D721Med (cell line): ENCODE measurements at regions not wholly inside any gene's neighbourhood (a gene's known extent, or its start where the extent isn't known, plus 50 kb on each side); places are given as distances from the start of the nearest gene placed in this dataset.

ENCODE experiments used
- DNase-seq: peaks from one replicate; pipeline ENCODE4 v3.0.0; 2011; ENCODE audit warnings: low spot score; ENCODE audit not compliant: insufficient read length
- FAIRE-seq: peaks from 2 replicates; lab custom pipeline; 2011; peaks lifted over from hg19 to GRCh38; lab: Jason Lieb, UNC
- CTCF ChIP-seq: IDR thresholded peaks from 2 replicates; pipeline ENCODE4 v1.5.1; 2012; ENCODE audit warnings: mild to moderate bottlenecking, control low read depth; ENCODE audit not compliant: insufficient read depth; ENCODE audit errors: missing control alignments

- FAIRE-seq: no peak
- TF ChIP-seq CTCF: no peak
- DNase-seq: no peak
These were observed 75.8 kb upstream of the TNIP3 start for GRCh38 chr4:121239951-121240350.

- no peak for FAIRE-seq
- TF ChIP-seq CTCF: no peak
- no peak for DNase-seq
These were observed 74.3 kb upstream of the TNIP3 start for GRCh38 chr4:121238461-121238860.

GRCh38 chr4:121237069-121237399, 72.9 kb upstream of the TNIP3 start:
- FAIRE-seq (no peak), DNase-seq (no peak)
- no peak for TF ChIP-seq CTCF

- FAIRE-seq (no peak), DNase-seq (no peak)
- no peak for TF ChIP-seq CTCF
These were observed 72.4 kb upstream of the TNIP3 start for GRCh38 chr4:121236353-121237068.

- DNase-seq: no peak
- TF ChIP-seq CTCF: no peak
- no peak for FAIRE-seq
These were observed 69.9 kb upstream of the TNIP3 start for GRCh38 chr4:121233982-121234381.

- no peak for FAIRE-seq
- TF ChIP-seq CTCF: no peak
- DNase-seq: no peak
These were observed 65.9 kb upstream of the TNIP3 start for GRCh38 chr4:121229993-121230392.

GRCh38 chr4:121228848-121229247, 64.7 kb upstream of the TNIP3 start:
- FAIRE-seq (no peak), DNase-seq (no peak)
- TF ChIP-seq CTCF: no peak
